ENCODE measurements at regions not wholly inside any gene's neighbourhood (a gene's known extent, or its start where the extent isn't known, plus 50 kb on each side); places are given as distances from the start of the nearest gene placed in this dataset.
"Not testable (repeated sequence)": the region's sequence is repeated elsewhere in the genome, so short reads cannot be mapped to it uniquely, and the experiment has no call there.

- intact Hi-C loops (cut with DNase I; ENCODE audit: low total_unique reads) = no loop called here
- H3K4me1 ChIP-seq = peaks cover 0 to 17% (median 0%) of the 10 kb centered on the region in 4 donors
- H3K27me3 ChIP-seq = no peaks in the 10 kb centered on the region
- H3K36me3 ChIP-seq = no peaks in the 10 kb centered on the region
- no peak overlapping the region for H3K27ac ChIP-seq
- 82 to 90% (median 85%) methylated on average over 7 of the region's 7 CpGs for WGBS, 5 donors
- H3K4me3 ChIP-seq = no peak overlapping the region
- DNase-seq = no peak
- TF ChIP-seq CTCF (IDR thresholded peaks at IDR 0.05) = no peak
- no peak for TF ChIP-seq EP300 (IDR thresholded peaks at IDR 0.05)
- no peak for TF ChIP-seq POLR2AphosphoS5 (IDR thresholded peaks at IDR 0.05)
- TF ChIP-seq POLR2A (IDR thresholded peaks at IDR 0.05) = no peak
- H3K9me3 ChIP-seq = no peaks in the 10 kb centered on the region
Observed at GRCh38 chr6:56814802-56815201, 140.1 kb upstream of the BEND6 start.

GRCh38 chr6:56814308-56814707 is 140.6 kb upstream of the BEND6 start:
- no peak for DNase-seq
- Histone ChIP-seq H3K36me3 (no peaks in the 10 kb centered on the region), H3K4me3 (no peak overlapping the region), H3K4me1 (peaks cover 0 to 17% (median 0%) of the 10 kb centered on the region in 4 donors), H3K27ac (no peak overlapping the region), H3K9me3 (no peaks in the 10 kb centered on the region), H3K27me3 (no peaks in the 10 kb centered on the region)
- intact Hi-C loops (cut with DNase I; ENCODE audit: low total_unique reads) = no loop called here
- TF ChIP-seq EP300 (IDR thresholded peaks at IDR 0.05) (no peak), POLR2A (IDR thresholded peaks at IDR 0.05) (no peak), CTCF (IDR thresholded peaks at IDR 0.05) (no peak), POLR2AphosphoS5 (IDR thresholded peaks at IDR 0.05) (no peak)
- 71 to 80% (median 78%) methylated on average over 3 of the region's 3 CpGs for WGBS, 5 donors

- H3K4me3 ChIP-seq; H3K27ac ChIP-seq; H3K27me3 ChIP-seq; intact Hi-C loops (cut with DNase I; ENCODE audit: low total_unique reads); DNase-seq; H3K9me3 ChIP-seq; H3K36me3 ChIP-seq: not testable (repeated sequence)
- H3K4me1 ChIP-seq = peaks cover 0 to 17% (median 4%) of the 10 kb centered on the region in 4 donors
- 53 to 95% (median 72%) methylated on average over 1 to 2 of the region's 3 CpGs for WGBS, 5 donors
Observed at GRCh38 chr6:56812851-56813250, 142.1 kb upstream of the BEND6 start.

GRCh38 chr6:56808871-56809359 is 146.0 kb upstream of the BEND6 start:
- Histone ChIP-seq H3K4me1 (peaks cover 0 to 9% (median 0%) of the 10 kb centered on the region in 4 donors), H3K9me3 (no peaks in the 10 kb centered on the region), H3K27me3 (no peaks in the 10 kb centered on the region), H3K36me3 (no peaks in the 10 kb centered on the region), H3K27ac (no peak overlapping the region), H3K4me3 (no peak overlapping the region)
- DNase-seq = no peak
- no peak for TF ChIP-seq EP300 (IDR thresholded peaks at IDR 0.05)
- TF ChIP-seq POLR2A (IDR thresholded peaks at IDR 0.05) = no peak
- no peak for TF ChIP-seq POLR2AphosphoS5 (IDR thresholded peaks at IDR 0.05)
- TF ChIP-seq CTCF (IDR thresholded peaks at IDR 0.05) = no peak
- WGBS, 5 donors = 76 to 83% (median 77%) methylated on average over 3 of the region's 3 CpGs
- intact Hi-C loops (cut with DNase I; ENCODE audit: low total_unique reads) = no loop called here

GRCh38 chr6:56807989-56808337 is 146.9 kb upstream of the BEND6 start:
- H3K9me3 ChIP-seq = no peaks in the 10 kb centered on the region
- intact Hi-C loops (cut with DNase I; ENCODE audit: low total_unique reads) = no loop called here
- no peak for TF ChIP-seq POLR2AphosphoS5 (IDR thresholded peaks at IDR 0.05)
- TF ChIP-seq EP300 (IDR thresholded peaks at IDR 0.05) = no peak
- TF ChIP-seq CTCF (IDR thresholded peaks at IDR 0.05) = no peak
- TF ChIP-seq POLR2A (IDR thresholded peaks at IDR 0.05) = no peak
- no peaks in the 10 kb centered on the region for H3K27me3 ChIP-seq
- no peaks in the 10 kb centered on the region for H3K36me3 ChIP-seq
- 53 to 67% (median 56%) methylated on average over 4 of the region's 4 CpGs for WGBS, 5 donors
- H3K4me1 ChIP-seq = peaks cover 0 to 17% (median 0%) of the 10 kb centered on the region in 4 donors
- peak in 1 of 2 donors; percentile 52 for DNase-seq
- no peak overlapping the region for H3K27ac ChIP-seq
- no peak overlapping the region for H3K4me3 ChIP-seq
